Pons (tissue), 1 donor: ENCODE measurements at regions not wholly inside any gene's neighbourhood (a gene's known extent, or its start where the extent isn't known, plus 50 kb on each side); places are given as distances from the start of the nearest gene placed in this dataset.

Source experiments
- DNase-seq: peaks from one replicate; pipeline ENCODE4 v3.0.0-alpha.2; 2016; ENCODE audit warnings: low spot score

DNA sequence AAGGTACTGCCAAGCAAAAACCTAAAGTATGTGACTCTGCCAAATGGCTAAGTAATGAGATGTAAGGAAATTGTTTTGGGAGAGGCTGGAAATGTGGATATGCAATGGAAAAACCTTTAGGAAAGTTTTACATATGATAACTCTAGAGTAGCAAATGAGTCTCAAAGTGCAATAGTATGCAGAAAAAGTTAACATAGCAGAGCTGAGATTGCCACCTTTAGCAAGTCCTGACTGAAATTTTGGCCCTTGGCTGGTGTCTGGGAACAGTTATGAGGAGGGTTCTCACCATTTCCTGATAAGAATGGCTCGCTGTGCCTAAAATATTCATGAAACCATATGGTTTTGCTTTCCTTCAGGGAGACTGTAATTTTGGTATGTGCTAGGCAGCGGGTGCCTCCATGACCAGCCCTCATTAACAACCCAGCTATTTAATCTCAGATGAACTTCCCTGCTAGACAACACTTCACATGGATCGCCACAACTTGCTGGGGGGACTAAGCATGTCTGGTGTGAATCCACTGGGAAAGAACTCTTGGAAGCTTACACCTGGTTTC, 72.3 kb upstream of the ERBB4 start:
- DNase-seq: no peak

DNA sequence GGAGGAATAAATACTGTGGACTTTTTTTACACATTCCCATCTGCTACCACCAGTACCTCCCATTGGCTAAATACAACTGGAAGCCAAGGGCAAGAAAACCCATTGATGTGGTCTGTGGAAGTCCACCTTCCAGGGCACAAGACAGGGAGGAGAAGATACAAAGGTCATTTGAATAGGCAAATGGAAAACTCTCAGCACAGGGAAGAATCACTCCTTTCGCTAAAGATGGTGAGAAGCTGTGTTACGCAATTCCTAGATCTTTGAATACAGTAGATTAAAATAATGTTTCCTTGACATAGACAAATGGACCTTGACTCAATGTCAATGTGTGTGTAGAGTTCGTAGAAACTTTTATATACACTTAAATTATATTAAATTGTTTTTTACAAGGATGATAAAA, 70.9 kb upstream of the ERBB4 start:
- no peak for DNase-seq

DNA sequence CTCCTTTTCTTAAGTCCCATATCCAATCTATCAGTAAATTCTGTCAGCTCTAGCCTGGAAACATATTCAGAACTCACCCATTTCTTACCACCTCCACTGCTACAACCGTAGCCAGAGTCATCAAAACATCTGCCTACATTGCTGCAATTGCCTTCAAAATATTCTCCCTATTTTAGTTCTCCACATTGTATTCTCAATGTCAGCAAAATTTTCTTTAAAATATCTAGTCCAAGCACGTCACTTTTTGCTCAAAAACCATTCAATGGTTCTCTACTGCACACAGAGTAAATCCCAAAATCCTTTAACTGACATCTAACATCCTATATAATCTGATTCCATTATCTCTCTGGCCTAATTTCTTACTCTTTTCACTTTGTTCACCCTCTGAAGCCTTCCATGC, 68.5 kb upstream of the ERBB4 start:
- no peak for DNase-seq

DNA sequence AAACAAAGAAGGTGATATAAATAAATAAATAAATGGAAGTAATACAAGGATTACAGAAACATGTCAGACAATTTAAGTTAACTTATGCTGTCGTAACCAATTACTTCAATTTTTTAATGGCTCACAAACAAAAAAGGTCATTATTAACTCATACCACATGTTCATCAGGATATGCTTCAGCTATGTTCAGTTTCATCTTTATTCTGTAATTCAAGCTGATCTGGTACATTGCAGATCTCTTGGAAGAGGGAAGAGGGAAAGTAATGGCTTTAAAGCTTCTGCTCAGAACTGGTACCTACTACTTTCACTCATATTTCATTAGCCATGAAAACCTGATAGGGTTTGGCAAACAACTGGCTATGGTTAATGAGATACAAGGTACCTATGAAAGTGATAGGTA, 67.6 kb upstream of the ERBB4 start:
- DNase-seq: no peak

DNA sequence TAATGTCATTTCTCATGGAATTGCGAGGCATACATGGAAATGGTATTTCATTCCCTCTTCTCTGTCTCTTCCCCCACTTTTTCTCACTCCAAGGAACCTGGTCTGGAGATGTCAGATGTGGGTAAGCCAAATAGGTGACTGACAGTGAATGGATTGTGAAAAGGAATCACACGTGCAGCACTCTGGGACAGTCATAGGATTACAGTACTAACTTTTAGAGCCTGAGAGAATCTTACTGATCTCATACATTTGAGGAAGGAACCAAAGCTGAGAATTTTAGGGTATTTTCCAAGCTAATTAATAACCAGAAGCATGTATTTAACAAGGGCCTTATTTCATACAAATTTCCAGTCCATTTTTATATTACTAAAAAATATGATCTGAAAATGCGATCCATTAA, 58.1 kb upstream of the ERBB4 start:
- DNase-seq: no peak

DNA sequence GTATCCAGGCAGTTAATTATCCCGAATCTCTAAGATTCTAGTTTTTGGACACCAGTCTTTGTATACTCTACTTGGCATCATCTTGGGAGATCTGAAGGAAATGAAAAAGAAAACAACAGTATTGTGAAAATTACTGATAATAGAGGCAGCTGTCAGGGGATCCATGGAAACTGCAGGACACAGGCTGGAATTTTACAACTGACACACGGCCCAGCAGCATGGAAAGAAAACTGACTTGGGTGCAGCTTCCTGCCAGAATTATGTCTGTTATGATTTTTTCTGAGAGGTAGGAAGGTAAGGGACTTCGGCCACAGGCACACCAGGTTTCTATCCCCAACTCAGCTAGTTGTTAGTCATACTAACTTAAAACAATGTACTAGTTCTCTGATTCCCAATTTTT, 57.7 kb upstream of the ERBB4 start:
- no peak for DNase-seq

DNA sequence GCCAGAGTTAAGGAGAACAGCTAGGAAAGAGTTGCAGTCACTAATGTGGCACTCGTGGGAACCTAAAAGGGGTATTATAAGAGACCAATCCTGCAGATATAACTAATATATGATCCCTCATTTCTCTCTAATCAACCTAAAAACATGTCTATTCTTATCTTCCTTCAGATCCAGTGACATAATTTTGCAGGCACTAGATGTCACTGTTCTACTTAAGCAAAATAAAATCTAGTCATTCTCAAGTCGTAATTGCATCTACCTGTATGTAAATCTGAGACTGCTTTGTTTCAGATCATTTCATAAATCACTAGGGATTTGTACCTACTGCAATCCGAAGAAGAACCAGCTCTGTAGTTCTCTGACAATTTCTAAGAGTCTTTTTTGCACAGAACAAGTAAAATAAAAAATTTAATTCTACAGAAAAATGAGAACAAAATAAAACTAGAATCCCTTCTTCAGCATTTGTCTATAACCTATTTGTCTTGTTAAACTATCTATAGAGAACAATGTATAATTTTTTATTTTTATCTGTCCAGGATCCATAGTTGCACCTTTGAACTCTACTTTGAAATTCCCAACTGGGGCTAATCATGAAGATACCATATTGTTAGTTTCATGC, 56.5 kb upstream of the ERBB4 start:
- DNase-seq: peak; percentile 24

DNA sequence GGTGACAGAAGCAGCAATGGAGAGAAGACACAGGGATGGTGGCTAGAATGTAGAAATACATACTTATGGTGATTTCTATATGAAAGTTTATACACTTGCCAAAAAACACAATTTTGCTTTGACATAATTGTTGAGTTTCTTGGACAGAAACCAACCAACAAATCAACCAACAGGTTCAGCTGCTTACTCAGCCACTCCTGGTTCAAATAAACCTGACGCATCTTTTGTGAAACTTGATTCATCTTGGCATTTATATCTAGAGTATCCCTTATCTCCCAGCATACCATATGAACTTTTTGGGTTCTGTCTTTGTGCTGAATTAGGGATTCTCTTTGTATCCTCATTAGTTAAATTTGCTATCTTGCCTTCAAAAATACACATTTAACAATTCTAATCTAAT, 54.1 kb upstream of the ERBB4 start:
- DNase-seq: no peak
